ENCODE measurements at regions not wholly inside any gene's neighbourhood (a gene's known extent, or its start where the extent isn't known, plus 50 kb on each side); places are given as distances from the start of the nearest gene placed in this dataset.

DNA sequence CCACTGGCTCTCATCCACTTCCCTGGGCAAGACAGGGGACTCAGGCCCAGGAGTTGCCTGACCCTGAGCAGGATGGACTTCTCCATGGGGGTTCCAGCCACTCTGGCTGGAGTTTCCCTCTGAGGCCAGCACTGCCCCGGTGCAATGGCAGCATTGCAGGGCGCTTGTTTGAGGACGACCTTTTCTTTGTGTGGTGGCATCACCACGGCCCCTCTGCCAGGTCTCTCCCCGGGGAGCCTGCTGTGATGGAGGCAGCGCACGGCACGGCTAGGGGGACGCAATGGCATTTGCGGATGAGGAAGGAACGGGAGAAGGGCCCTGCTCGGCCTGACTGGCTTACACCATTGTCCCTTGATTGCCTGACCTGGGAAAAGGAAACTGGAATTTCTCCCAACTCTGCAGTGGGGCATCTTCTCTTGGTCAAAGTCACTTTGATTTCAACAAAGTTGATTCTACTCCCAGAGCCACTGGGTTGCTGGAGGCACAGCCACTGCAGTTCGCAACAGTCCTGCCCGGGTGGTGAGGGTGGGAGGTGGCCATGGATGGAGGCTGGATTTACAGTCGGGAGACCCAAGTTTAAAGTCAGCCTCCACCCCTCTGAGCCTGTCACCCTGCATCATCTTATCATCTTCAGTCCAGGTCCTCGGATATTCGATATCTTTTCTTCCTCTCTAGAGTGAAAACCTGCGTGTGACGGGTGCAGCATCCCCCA, 82.9 kb upstream of the ZNF469 start:
- H3K9ac ChIP-seq (ENCODE audit: low read length), result no peak overlapping the region
- TF ChIP-seq, protein P1, sequence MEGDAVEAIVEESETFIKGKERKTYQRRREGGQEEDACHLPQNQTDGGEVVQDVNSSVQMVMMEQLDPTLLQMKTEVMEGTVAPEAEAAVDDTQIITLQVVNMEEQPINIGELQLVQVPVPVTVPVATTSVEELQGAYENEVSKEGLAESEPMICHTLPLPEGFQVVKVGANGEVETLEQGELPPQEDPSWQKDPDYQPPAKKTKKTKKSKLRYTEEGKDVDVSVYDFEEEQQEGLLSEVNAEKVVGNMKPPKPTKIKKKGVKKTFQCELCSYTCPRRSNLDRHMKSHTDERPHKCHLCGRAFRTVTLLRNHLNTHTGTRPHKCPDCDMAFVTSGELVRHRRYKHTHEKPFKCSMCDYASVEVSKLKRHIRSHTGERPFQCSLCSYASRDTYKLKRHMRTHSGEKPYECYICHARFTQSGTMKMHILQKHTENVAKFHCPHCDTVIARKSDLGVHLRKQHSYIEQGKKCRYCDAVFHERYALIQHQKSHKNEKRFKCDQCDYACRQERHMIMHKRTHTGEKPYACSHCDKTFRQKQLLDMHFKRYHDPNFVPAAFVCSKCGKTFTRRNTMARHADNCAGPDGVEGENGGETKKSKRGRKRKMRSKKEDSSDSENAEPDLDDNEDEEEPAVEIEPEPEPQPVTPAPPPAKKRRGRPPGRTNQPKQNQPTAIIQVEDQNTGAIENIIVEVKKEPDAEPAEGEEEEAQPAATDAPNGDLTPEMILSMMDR (IDR thresholded peaks at IDR 0.05; ENCODE audit: low read length), result no peak
- no peak for TF ChIP-seq EZH2 (IDR thresholded peaks at IDR 0.05; ENCODE audit: borderline replicate concordance, low read length)
- no peak overlapping the region for H3K4me3 ChIP-seq (ENCODE audit: low read depth, low read length, poor library complexity, severe bottlenecking)
- H4K20me1 ChIP-seq (ENCODE audit: insufficient read depth, low read length), result no peaks in the 10 kb centered on the region
- no peaks in the 10 kb centered on the region for H3K4me1 ChIP-seq (ENCODE audit: insufficient read depth, low read length, severe bottlenecking)
- H3K4me2 ChIP-seq (ENCODE audit: low read length), result no peak overlapping the region
- H2AFZ ChIP-seq (ENCODE audit: low read length), result no peak overlapping the region
- H3F3A ChIP-seq (ENCODE audit: insufficient read depth, low read length), result no peaks in the 10 kb centered on the region
- no peaks in the 10 kb centered on the region for H3K79me2 ChIP-seq (ENCODE audit: insufficient read depth, low read length)
- H3K27me3 ChIP-seq (ENCODE audit: insufficient read depth, low read length), result peaks cover 6% of the 10 kb centered on the region
- no peaks in the 10 kb centered on the region for H3K9me3 ChIP-seq (ENCODE audit: low read length)
- no peaks in the 10 kb centered on the region for H3K9me2 ChIP-seq (ENCODE audit: low read depth, low read length)
- no peak overlapping the region for H3K27ac ChIP-seq (ENCODE audit: low read depth, low read length, poor library complexity, severe bottlenecking)
- no peaks in the 10 kb centered on the region for H3K36me3 ChIP-seq (ENCODE audit: insufficient read depth, low read length)

DNA sequence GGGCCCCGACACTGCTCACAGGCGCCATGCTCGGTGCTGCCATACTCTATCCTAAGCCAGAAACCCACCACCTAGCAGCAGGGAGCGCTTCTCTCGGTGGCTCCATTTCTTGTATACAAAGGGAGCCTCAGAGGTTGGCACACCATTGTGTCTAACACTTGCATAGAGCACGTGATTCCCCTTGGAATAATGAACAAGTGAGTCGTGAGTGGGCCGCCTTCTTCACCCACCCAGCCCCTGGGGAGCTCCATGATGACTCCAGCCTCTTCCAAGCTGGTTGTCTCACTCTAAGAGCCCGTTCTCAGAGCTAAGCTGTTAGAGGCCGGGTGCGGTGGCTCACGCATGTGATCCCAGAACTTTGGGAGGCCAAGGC, 82.3 kb upstream of the ZNF469 start:
- H3K79me2 ChIP-seq (ENCODE audit: insufficient read depth, low read length), result no peaks in the 10 kb centered on the region
- H3K27ac ChIP-seq (ENCODE audit: low read depth, low read length, poor library complexity, severe bottlenecking), result no peak overlapping the region
- H3K27me3 ChIP-seq (ENCODE audit: insufficient read depth, low read length), result peaks cover 9% of the 10 kb centered on the region
- no peaks in the 10 kb centered on the region for H3F3A ChIP-seq (ENCODE audit: insufficient read depth, low read length)
- H2AFZ ChIP-seq (ENCODE audit: low read length), result no peak overlapping the region
- H3K9ac ChIP-seq (ENCODE audit: low read length), result no peak overlapping the region
- no peaks in the 10 kb centered on the region for H3K4me1 ChIP-seq (ENCODE audit: insufficient read depth, low read length, severe bottlenecking)
- no peaks in the 10 kb centered on the region for H4K20me1 ChIP-seq (ENCODE audit: insufficient read depth, low read length)
- no peaks in the 10 kb centered on the region for H3K36me3 ChIP-seq (ENCODE audit: insufficient read depth, low read length)
- H3K4me2 ChIP-seq (ENCODE audit: low read length), result no peak overlapping the region
- no peaks in the 10 kb centered on the region for H3K9me3 ChIP-seq (ENCODE audit: low read length)
- no peak overlapping the region for H3K4me3 ChIP-seq (ENCODE audit: low read depth, low read length, poor library complexity, severe bottlenecking)
- H3K9me2 ChIP-seq (ENCODE audit: low read depth, low read length), result no peaks in the 10 kb centered on the region
- TF ChIP-seq, protein P1 (IDR thresholded peaks at IDR 0.05; ENCODE audit: low read length), result no peak
- TF ChIP-seq EZH2 (IDR thresholded peaks at IDR 0.05; ENCODE audit: borderline replicate concordance, low read length), result no peak

DNA sequence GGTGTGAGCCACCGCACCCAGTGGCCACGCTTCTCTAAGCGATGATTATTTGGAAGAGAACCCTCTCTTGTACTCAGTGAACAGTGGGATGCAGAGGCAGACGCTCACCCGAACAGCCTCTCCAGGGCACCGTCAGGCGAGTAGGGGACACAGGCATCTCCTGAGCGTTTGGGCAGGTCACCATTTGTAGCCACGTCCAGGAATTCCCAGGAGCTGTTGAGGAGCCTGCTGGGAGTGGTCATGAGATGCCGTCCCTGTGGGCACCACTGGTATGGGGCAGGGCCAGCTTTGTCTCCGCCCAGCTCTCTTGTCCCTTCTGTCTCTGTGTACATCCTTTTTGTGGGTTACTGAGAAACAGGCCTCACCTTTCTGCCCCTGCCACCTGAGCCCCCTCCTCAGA, 81.3 kb upstream of the ZNF469 start:
- no peak overlapping the region for H3K4me3 ChIP-seq (ENCODE audit: low read depth, low read length, poor library complexity, severe bottlenecking)
- H4K20me1 ChIP-seq (ENCODE audit: insufficient read depth, low read length), result no peaks in the 10 kb centered on the region

More for the DNA sequence above, 81.3 kb upstream of the ZNF469 start:
- no peak overlapping the region for H3K9ac ChIP-seq (ENCODE audit: low read length)
- no peaks in the 10 kb centered on the region for H3K9me2 ChIP-seq (ENCODE audit: low read depth, low read length)
- H3F3A ChIP-seq (ENCODE audit: insufficient read depth, low read length), result no peaks in the 10 kb centered on the region
- no peak overlapping the region for H3K4me2 ChIP-seq (ENCODE audit: low read length)
- no peak overlapping the region for H2AFZ ChIP-seq (ENCODE audit: low read length)
- H3K27ac ChIP-seq (ENCODE audit: low read depth, low read length, poor library complexity, severe bottlenecking), result no peak overlapping the region
- H3K36me3 ChIP-seq (ENCODE audit: insufficient read depth, low read length), result no peaks in the 10 kb centered on the region
- H3K27me3 ChIP-seq (ENCODE audit: insufficient read depth, low read length), result peaks cover 9% of the 10 kb centered on the region
- H3K79me2 ChIP-seq (ENCODE audit: insufficient read depth, low read length), result no peaks in the 10 kb centered on the region
- TF ChIP-seq, protein P1 (IDR thresholded peaks at IDR 0.05; ENCODE audit: low read length), result no peak
- TF ChIP-seq EZH2 (IDR thresholded peaks at IDR 0.05; ENCODE audit: borderline replicate concordance, low read length), result no peak
- H3K4me1 ChIP-seq (ENCODE audit: insufficient read depth, low read length, severe bottlenecking), result no peaks in the 10 kb centered on the region
- no peaks in the 10 kb centered on the region for H3K9me3 ChIP-seq (ENCODE audit: low read length)

Measured in OCI-LY1 (cell line).